PC-9 (cell line): ENCODE measurements at regions not wholly inside any gene's neighbourhood (a gene's known extent, or its start where the extent isn't known, plus 50 kb on each side); places are given as distances from the start of the nearest gene placed in this dataset.

Experiments used
- BruUV-seq: library from RNA; stranded (reverse); fragments of 400-500 nt; replicated peaks from 2 replicates; lab custom pipeline; 2021; lab: Mats Ljungman, UMichigan
- CTCF ChIA-PET: fragments of 300-600 bp; sonication (Branson Sonifier 250); formaldehyde crosslinking; loops from one replicate; lab custom pipeline; 2022; ENCODE audit warnings: antibody characterized with exemption; lab: Charles Lee
- POLR2A ChIA-PET: fragments of 300-600 bp; sonication (Branson Sonifier 250); formaldehyde crosslinking; loops from one replicate; lab custom pipeline; 2022; ENCODE audit warnings: antibody characterized with exemption; ENCODE audit not compliant: unreplicated experiment; lab: Charles Lee
- DNase-seq, 2 experiments: peaks; one replicate each; pipeline versions ENCODE4 v3.0.0 to v3.0.0-alpha.2; 2015 to 2022; ENCODE audit warnings: mixed read lengths in 1 of 2
- H2AFZ ChIP-seq: fragments of 200-600 bp; sonication (generic); 2 replicates; pipeline ENCODE4 v1.8.1; 2017; ENCODE audit warnings: antibody characterized with exemption
- H3F3A ChIP-seq: fragments of 200-600 bp; sonication (generic); 2 replicates; pipeline ENCODE4 v1.8.1; 2017; ENCODE audit warnings: antibody characterized with exemption, mild to moderate bottlenecking, low read depth; ENCODE audit not compliant: insufficient read depth
- H3K27ac ChIP-seq: fragments of 200-600 bp; sonication (generic); 2 replicates; pipeline ENCODE4 v1.6.1; 2016; ENCODE audit warnings: mixed run types
- H3K27me3 ChIP-seq: fragments of 200-600 bp; sonication (generic); 2 replicates; pipeline ENCODE4 v1.6.1; 2016; ENCODE audit warnings: low read depth, mixed run types; ENCODE audit not compliant: insufficient read depth
- H3K36me3 ChIP-seq: fragments of 200-600 bp; sonication (generic); 2 replicates; pipeline ENCODE4 v1.6.1; 2016; ENCODE audit warnings: low read depth, mixed run types
- H3K4me1 ChIP-seq: fragments of 200-600 bp; sonication (generic); replicated peaks from 2 replicates; pipeline ENCODE4 v1.6.1; 2016; ENCODE audit warnings: mixed run types; ENCODE audit not compliant: insufficient read depth
- H3K4me2 ChIP-seq: fragments of 200-600 bp; sonication (generic); 2 replicates; pipeline ENCODE4 v1.6.1; 2017; ENCODE audit warnings: mixed run types
- H3K4me3 ChIP-seq: fragments of 200-600 bp; sonication (generic); 2 replicates; pipeline ENCODE4 v1.6.1; 2016; ENCODE audit warnings: mixed run types
- H3K79me2 ChIP-seq: fragments of 200-600 bp; sonication (generic); 2 replicates; pipeline ENCODE4 v1.6.1; 2017; ENCODE audit warnings: low read depth, mixed run types
- H3K9me2 ChIP-seq: fragments of 200-600 bp; sonication (generic); 2 replicates; pipeline ENCODE4 v1.8.1; 2017; ENCODE audit warnings: mild to moderate bottlenecking; ENCODE audit not compliant: insufficient read depth
- H3K9me3 ChIP-seq: fragments of 200-600 bp; sonication (generic); 2 replicates; pipeline ENCODE4 v1.8.1; 2016; ENCODE audit warnings: low read depth; ENCODE audit not compliant: insufficient read depth
- H4K20me1 ChIP-seq: fragments of 200-600 bp; sonication (generic); 2 replicates; pipeline ENCODE4 v1.8.1; 2017; ENCODE audit not compliant: insufficient read depth
- EZH2 ChIP-seq: fragments of 200-600 bp; sonication (generic); IDR thresholded peaks from 2 replicates; pipeline ENCODE4 v1.8.0; 2017; ENCODE audit warnings: antibody characterized with exemption, low read depth
- intact Hi-C: fragments of 100-400 bp; cut with micrococcal nuclease; formaldehyde crosslinking; loops from one replicate; pipeline ENCODE4 v1.10.0; 2022; ENCODE audit not compliant: unreplicated experiment
- TF ChIP-seq, protein P1 (sequence below): fragments of 200-600 bp; sonication (generic); conservative IDR thresholded peaks from 2 replicates; pipeline ENCODE4 v1.6.1; 2017; ENCODE audit warnings: mixed run types, antibody characterized with exemption, mild to moderate bottlenecking, moderate library complexity

GRCh38 chr6:165721356-165721755 lies 58.3 kb upstream of the PDE10A start:
- Histone ChIP-seq H3K9me2 (no peaks in the 10 kb centered on the region), H3K79me2 (no peaks in the 10 kb centered on the region), H3F3A (no peaks in the 10 kb centered on the region), H4K20me1 (no peaks in the 10 kb centered on the region), H3K4me3 (no peak overlapping the region), H3K4me1 (no peaks in the 10 kb centered on the region), H3K4me2 (no peak overlapping the region), H2AFZ (no peak overlapping the region), H3K27ac (no peak overlapping the region), H3K9me3 (0 out of 2 replicates have a peak, but pooled peaks cover 4% of the 10 kb centered on the region), H3K27me3 (peaks cover 71% of the 10 kb centered on the region), H3K36me3 (no peaks in the 10 kb centered on the region)
- ChIA-PET POLR2A (no interaction called here), CTCF (no interaction called here)
- BruUV-seq: no TSS peak
- intact Hi-C loops: no loop called here
- TF ChIP-seq, protein P1, sequence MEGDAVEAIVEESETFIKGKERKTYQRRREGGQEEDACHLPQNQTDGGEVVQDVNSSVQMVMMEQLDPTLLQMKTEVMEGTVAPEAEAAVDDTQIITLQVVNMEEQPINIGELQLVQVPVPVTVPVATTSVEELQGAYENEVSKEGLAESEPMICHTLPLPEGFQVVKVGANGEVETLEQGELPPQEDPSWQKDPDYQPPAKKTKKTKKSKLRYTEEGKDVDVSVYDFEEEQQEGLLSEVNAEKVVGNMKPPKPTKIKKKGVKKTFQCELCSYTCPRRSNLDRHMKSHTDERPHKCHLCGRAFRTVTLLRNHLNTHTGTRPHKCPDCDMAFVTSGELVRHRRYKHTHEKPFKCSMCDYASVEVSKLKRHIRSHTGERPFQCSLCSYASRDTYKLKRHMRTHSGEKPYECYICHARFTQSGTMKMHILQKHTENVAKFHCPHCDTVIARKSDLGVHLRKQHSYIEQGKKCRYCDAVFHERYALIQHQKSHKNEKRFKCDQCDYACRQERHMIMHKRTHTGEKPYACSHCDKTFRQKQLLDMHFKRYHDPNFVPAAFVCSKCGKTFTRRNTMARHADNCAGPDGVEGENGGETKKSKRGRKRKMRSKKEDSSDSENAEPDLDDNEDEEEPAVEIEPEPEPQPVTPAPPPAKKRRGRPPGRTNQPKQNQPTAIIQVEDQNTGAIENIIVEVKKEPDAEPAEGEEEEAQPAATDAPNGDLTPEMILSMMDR: no peak
- TF ChIP-seq EZH2: no peak
- DNase-seq: no peak

GRCh38 chr6:165718491-165718891 lies 55.5 kb upstream of the PDE10A start:
- Histone ChIP-seq H3F3A (no peaks in the 10 kb centered on the region), H2AFZ (no peak overlapping the region), H3K9me2 (no peaks in the 10 kb centered on the region), H3K27me3 (peaks cover 65% of the 10 kb centered on the region), H3K9me3 (0 out of 2 replicates have a peak, but pooled peaks cover 4% of the 10 kb centered on the region), H3K4me3 (no peak overlapping the region), H3K27ac (no peak overlapping the region), H3K4me1 (no peaks in the 10 kb centered on the region), H3K36me3 (no peaks in the 10 kb centered on the region), H3K4me2 (no peak overlapping the region), H4K20me1 (no peaks in the 10 kb centered on the region), H3K79me2 (no peaks in the 10 kb centered on the region)
- no peak for DNase-seq
- intact Hi-C loops: no loop called here
- no TSS peak for BruUV-seq
- TF ChIP-seq, protein P1: no peak
- ChIA-PET POLR2A (no interaction called here), CTCF (no interaction called here)

- H3K4me2 ChIP-seq: no peak overlapping the region
Observed at GRCh38 chr6:165717732-165718465, 54.9 kb upstream of the PDE10A start.

More at GRCh38 chr6:165717732-165718465, 54.9 kb upstream of the PDE10A start:
- Histone ChIP-seq H3K36me3 (no peaks in the 10 kb centered on the region), H3K27me3 (peaks cover 66% of the 10 kb centered on the region), H3K27ac (no peak overlapping the region), H4K20me1 (no peaks in the 10 kb centered on the region), H3K9me2 (no peaks in the 10 kb centered on the region), H3F3A (no peaks in the 10 kb centered on the region), H2AFZ (no peak overlapping the region), H3K9me3 (0 out of 2 replicates have a peak, but pooled peaks cover 4% of the 10 kb centered on the region), H3K4me1 (no peaks in the 10 kb centered on the region), H3K4me3 (no peak overlapping the region), H3K79me2 (no peaks in the 10 kb centered on the region)
- intact Hi-C loops: no loop called here
- CTCF ChIA-PET: no interaction called here
- TF ChIP-seq, protein P1: no peak
- no peak for TF ChIP-seq EZH2
- DNase-seq: peak in 1 of 2 experiments; percentile 41
- no TSS peak for BruUV-seq
- POLR2A ChIA-PET: no interaction called here
